ENCODE measurements at regions not wholly inside any gene's neighbourhood (a gene's known extent, or its start where the extent isn't known, plus 50 kb on each side); places are given as distances from the start of the nearest gene placed in this dataset.

GRCh38 chr18:24831081-24831480 lies 370.6 kb downstream of the HRH4 start:
- intact Hi-C loops (cut with micrococcal nuclease; ENCODE audit: unreplicated experiment) = no loop called here
- POLR2A ChIA-PET = no interaction called here
- H3K36me3 ChIP-seq (ENCODE audit: control insufficient read depth, insufficient read depth, low read length) = no peaks in the 10 kb centered on the region
- TF ChIP-seq TCF7L2 (IDR thresholded peaks at IDR 0.05; ENCODE audit: low read depth, low read length) (no peak), POLR2AphosphoS5 (IDR thresholded peaks at IDR 0.05; ENCODE audit: low read depth, low read length) (no peak), SIN3A (IDR thresholded peaks at IDR 0.05; ENCODE audit: borderline replicate concordance, insufficient read depth, low read depth, low read length) (no peak), CTCF (IDR thresholded peaks at IDR 0.05) (no peak)
- TF ChIP-seq, protein P1, sequence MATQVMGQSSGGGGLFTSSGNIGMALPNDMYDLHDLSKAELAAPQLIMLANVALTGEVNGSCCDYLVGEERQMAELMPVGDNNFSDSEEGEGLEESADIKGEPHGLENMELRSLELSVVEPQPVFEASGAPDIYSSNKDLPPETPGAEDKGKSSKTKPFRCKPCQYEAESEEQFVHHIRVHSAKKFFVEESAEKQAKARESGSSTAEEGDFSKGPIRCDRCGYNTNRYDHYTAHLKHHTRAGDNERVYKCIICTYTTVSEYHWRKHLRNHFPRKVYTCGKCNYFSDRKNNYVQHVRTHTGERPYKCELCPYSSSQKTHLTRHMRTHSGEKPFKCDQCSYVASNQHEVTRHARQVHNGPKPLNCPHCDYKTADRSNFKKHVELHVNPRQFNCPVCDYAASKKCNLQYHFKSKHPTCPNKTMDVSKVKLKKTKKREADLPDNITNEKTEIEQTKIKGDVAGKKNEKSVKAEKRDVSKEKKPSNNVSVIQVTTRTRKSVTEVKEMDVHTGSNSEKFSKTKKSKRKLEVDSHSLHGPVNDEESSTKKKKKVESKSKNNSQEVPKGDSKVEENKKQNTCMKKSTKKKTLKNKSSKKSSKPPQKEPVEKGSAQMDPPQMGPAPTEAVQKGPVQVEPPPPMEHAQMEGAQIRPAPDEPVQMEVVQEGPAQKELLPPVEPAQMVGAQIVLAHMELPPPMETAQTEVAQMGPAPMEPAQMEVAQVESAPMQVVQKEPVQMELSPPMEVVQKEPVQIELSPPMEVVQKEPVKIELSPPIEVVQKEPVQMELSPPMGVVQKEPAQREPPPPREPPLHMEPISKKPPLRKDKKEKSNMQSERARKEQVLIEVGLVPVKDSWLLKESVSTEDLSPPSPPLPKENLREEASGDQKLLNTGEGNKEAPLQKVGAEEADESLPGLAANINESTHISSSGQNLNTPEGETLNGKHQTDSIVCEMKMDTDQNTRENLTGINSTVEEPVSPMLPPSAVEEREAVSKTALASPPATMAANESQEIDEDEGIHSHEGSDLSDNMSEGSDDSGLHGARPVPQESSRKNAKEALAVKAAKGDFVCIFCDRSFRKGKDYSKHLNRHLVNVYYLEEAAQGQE (IDR thresholded peaks at IDR 0.05; ENCODE audit: insufficient read depth in 1 of 2, low read depth in 2 of 2, low read length in 1 of 2) = no peak
- no peaks in the 10 kb centered on the region for H3K4me1 ChIP-seq (ENCODE audit: control insufficient read depth, insufficient read depth, low read length)
- H3K4me3 ChIP-seq (ENCODE audit: low read depth in 2 of 2, low read length in 2 of 2) = no peak overlapping the region
- H3K9me3 ChIP-seq (ENCODE audit: control insufficient read depth, insufficient read depth, low read depth, low read length) = no peaks in the 10 kb centered on the region
- no peak for DNase-seq (ENCODE audit: low read depth, low spot score)
- H3K27ac ChIP-seq (ENCODE audit: low read length) = no peak overlapping the region
- BruUV-seq (replicated peaks) = no TSS peak
- in situ Hi-C loops (cut with HindIII; ENCODE audit: low pct_unique_long_range_greater_than_20kb, low sequenced_read_pairs) = no loop called here
- ATAC-seq = no peak
- H3K27me3 ChIP-seq (ENCODE audit: control insufficient read depth, insufficient read depth, low read length) = no peaks in the 10 kb centered on the region
- CTCF ChIA-PET = no interaction called here

DNA sequence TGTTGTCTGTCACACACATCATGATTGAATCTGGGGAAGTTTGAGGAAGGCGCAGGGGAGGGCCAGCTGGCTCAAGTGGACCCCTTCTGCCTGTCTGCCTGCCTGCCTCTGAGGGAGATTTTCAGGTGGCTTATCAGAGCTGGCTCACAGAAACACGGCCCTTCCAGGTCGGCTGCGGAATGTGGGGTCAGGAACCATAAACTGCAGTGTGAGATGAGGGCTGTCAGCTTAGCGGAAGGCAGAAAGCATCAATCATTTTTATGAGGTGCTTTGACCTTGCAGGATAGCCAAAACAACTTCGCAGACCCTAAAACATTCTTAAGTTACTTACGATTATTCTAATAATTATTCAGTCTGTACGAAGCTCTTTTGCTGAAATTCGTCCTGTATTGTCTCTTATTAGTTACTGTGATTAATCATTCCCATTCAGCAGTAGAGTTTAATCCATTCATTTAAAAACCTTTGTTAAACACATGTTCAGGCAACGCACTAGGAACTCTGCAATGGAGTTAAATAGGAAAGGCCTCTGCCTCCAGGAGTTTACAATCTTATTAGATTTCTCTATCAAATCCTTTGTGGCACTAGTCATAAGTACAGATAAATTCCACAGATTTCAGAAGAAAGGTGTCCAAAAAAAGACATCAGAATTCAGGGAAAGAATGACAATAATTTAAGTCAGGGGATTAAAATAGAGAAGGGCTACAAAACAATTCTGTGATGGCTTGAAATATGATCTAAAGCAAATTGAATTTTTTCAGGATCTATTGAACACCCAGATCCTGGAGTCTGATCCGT lies 371.6 kb downstream of the HRH4 start:
- Histone ChIP-seq H3K36me3 (ENCODE audit: control insufficient read depth, insufficient read depth, low read length) (no peaks in the 10 kb centered on the region), H3K4me1 (ENCODE audit: control insufficient read depth, insufficient read depth, low read length) (no peaks in the 10 kb centered on the region), H3K4me3 (ENCODE audit: low read depth in 2 of 2, low read length in 2 of 2) (no peak overlapping the region), H3K27me3 (ENCODE audit: control insufficient read depth, insufficient read depth, low read length) (no peaks in the 10 kb centered on the region), H3K9me3 (ENCODE audit: control insufficient read depth, insufficient read depth, low read depth, low read length) (no peaks in the 10 kb centered on the region), H3K27ac (ENCODE audit: low read length) (no peak overlapping the region)
- DNase-seq (ENCODE audit: low read depth, low spot score) (no peak), ATAC-seq (no peak)
- in situ Hi-C loops (cut with HindIII; ENCODE audit: low pct_unique_long_range_greater_than_20kb, low sequenced_read_pairs) (no loop called here), intact Hi-C loops (cut with micrococcal nuclease; ENCODE audit: unreplicated experiment) (no loop called here)
- ChIA-PET CTCF (no interaction called here), POLR2A (no interaction called here)
- TF ChIP-seq CTCF (IDR thresholded peaks at IDR 0.05) (no peak), SIN3A (IDR thresholded peaks at IDR 0.05; ENCODE audit: borderline replicate concordance, insufficient read depth, low read depth, low read length) (no peak), TCF7L2 (IDR thresholded peaks at IDR 0.05; ENCODE audit: low read depth, low read length) (no peak)
- TF ChIP-seq, protein P1 (IDR thresholded peaks at IDR 0.05; ENCODE audit: insufficient read depth in 1 of 2, low read depth in 2 of 2, low read length in 1 of 2) = no peak
- no TSS peak for BruUV-seq (replicated peaks)
